HG03575 (cell line): ENCODE measurements at regions not wholly inside any gene's neighbourhood (a gene's known extent, or its start where the extent isn't known, plus 50 kb on each side); places are given as distances from the start of the nearest gene placed in this dataset.

ENCODE experiments used
- ATAC-seq: cut with Tn5 transposase; IDR thresholded peaks from one replicate; pipeline ENCODE4 v1.9.1; 2021; ENCODE audit not compliant: unreplicated experiment, insufficient number of reproducible peaks, low FRiP score; ENCODE audit errors: extremely low read depth

- no peak for ATAC-seq
These were observed 187.0 kb upstream of the ANO3 start for GRCh38 chr11:26144911-26145310.

DNA sequence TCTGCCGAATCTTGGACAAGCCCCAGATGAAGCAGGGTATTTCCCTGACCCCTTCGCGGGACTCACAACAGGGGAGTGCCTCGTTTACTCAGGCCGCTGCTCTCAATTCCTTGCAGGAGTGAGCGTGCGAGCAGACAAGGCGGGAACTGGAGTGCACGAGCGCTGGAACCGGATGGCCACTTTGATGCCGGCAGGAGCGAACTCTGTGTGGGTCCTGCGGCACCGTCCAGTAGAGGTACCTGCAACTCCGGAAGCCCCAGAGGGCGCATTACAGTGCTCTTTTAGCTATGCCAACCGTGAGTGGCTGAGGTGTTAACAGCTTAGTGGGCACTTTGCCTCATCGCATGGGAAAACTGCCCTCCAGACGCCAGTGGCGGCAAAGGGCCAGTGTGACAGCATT lies 182.3 kb upstream of the ANO3 start:
- ATAC-seq: no peak

- no peak for ATAC-seq
These were observed 181.9 kb upstream of the ANO3 start for GRCh38 chr11:26150031-26150430.

DNA sequence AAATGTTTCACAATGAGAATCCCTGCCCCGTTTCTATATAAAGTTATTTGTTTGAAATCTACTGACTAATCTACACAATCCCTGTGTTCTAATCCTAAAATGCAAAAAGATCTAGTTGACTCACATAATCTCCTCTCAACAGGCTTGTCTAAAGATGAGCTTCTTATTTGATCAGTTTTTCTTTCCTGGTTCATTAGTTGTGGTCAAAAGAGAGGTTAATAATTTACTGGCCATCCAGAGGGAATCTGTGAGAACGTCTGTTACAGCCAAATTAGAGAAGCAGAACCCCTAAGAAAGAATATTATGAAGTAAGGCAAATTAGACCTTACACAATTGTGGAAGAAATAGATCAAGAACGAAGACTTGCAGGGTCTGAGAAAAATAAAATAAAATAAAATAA lies 173.7 kb upstream of the ANO3 start:
- ATAC-seq: no peak

GRCh38 chr11:26162291-26162690 lies 169.6 kb upstream of the ANO3 start:
- no peak for ATAC-seq

GRCh38 chr11:26186389-26186788 lies 145.5 kb upstream of the ANO3 start:
- no peak for ATAC-seq

DNA sequence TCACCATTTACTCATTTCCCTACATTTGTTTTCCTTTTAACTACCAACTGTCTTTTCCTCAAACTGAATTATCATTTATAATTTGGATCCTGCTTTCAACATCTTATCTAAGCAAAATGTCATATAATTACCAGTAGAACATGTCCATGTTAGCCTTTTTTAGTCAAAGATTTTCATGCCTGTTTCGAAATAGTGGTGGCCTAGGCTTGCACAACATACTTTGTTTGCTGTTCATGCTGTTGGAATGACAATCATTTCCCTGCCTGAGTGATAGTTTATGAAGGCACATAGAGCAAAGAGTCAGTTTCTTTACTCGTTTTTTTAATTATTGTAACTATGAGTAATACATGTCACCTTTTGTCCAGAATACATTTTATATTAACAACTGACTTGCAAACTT lies 144.3 kb upstream of the ANO3 start:
- ATAC-seq: no peak

- ATAC-seq: no peak
These were observed 143.4 kb upstream of the ANO3 start for GRCh38 chr11:26188554-26188953.

DNA sequence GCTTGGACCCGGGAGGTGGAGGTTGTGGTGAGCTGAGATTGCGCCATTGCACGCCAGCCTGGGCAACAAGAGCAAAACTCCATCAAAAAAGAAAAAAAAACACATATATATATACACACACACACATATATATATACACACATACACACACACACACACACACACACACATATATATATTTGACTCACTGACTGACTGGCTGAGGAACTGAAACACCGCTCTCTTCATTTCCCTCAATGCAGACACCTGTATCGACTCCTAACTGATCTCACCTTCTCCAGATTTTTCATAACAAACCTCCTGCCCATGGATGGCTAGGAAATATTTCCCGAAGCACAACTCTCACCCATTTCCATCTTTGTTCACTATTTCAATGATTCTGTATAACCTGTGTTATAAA lies 140.7 kb upstream of the ANO3 start:
- ATAC-seq: no peak

- no peak for ATAC-seq
These were observed 138.1 kb upstream of the ANO3 start for GRCh38 chr11:26193694-26194365.

DNA sequence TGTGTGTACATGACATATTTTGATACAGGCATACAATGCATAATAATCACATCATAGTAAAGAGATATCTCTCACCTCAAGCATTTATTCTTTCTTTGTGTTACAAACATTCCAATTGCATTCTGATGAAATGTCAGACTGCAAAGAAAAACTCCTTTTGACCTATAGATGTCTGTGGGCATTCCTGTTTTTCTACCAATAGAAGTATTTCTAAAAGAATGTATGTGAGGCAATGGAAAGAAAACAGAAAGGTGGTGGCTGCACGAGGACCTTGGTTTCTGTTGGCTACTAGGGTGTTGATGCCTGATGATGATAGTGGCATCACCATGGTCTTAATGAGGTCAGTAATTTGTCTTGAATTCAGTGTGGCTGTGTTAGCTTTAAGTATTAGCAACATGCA lies 137.0 kb upstream of the ANO3 start:
- no peak for ATAC-seq

- ATAC-seq: no peak
These were observed 133.3 kb upstream of the ANO3 start for GRCh38 chr11:26198532-26199096.

DNA sequence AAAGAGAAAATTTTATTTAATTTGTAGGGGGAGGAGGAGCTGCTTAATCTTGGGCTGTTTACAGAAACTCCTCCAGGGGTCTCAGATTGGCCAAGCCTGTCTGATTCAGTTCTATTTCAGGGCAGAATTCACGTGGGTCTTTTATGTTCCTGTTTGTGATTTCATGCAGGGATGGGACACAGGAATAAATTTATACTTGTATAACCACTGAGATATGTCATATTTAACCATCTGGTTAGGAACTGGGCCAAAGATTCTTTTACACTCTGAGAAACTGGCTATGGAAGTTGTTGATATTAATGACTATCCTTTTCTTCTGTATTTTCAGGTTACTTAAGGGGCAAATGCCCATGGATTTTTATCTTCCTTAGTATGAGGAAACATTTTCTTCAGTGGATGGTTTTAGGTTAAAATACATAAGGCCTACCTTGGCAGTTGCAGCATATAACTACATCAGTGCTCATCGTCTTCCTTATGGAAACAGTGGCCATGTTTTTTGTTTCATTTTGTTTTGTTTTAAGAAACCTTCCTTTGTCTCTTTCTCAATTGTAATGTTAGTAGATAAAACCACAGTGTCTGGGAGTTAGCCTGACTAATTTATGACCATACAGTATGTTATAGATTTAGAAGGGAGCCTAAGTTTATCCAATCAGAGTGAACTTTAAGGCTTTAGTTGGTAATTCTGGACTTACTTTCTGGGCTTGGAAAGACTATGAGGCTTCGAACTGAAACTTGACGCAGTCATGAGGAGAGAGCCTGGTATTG lies 132.4 kb upstream of the ANO3 start:
- ATAC-seq: no peak

GRCh38 chr11:26201411-26201810 lies 130.5 kb upstream of the ANO3 start:
- no peak for ATAC-seq

DNA sequence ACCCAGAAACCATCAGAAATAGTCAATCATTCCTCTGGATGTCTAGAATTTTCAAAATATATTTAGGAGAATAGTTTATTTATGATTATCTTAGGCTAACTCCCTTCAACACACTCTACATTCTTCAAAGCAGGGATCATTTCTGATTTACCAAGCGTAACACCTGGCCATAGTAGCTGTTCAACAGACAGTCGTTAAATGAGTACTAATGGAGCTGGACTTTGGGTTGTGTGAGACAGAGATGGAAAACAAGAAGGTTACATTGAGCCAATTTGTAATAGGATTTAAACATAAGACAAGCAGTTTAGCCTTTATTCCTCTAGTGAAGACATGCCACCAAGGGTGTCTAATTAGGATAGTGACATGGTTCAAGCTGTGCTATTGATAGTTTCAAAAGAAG lies 129.2 kb upstream of the ANO3 start:
- ATAC-seq: no peak

DNA sequence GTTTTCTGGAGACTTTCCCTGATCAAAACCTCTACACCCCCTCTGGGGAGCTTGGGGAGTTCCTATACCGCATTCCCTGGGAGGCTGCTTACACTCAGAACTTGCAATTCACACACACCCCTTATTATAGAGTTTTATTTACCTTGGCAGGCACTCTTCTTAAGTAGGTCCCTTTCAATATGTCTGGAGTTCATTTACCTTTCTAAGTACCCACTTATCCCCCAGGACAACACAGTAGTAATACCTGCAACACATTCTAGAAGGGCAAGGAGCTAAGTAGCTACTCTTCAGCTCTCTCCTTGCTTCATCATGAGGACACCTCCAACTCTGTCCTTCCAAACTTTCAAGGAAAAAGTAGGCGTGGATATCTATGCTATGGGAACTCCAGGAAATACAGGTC lies 127.8 kb upstream of the ANO3 start:
- no peak for ATAC-seq

DNA sequence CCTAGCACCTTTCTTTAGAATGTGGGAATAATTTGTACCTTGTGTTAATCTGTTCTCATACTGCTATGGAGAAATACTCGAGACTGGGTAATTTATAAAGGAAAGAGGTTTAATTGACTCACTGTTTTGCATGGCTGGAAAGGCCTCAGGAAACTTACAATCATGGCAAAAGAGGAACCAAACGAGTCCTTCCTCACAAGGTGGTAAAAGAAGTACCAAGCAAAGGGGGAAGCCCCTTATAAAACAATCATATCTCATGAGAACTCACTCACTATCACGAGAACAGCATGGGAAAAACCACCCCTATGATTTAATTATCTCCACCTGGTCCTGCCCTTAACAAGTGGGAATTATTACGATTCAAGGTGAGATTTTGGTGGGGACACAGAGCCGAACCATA lies 127.1 kb upstream of the ANO3 start:
- no peak for ATAC-seq

DNA sequence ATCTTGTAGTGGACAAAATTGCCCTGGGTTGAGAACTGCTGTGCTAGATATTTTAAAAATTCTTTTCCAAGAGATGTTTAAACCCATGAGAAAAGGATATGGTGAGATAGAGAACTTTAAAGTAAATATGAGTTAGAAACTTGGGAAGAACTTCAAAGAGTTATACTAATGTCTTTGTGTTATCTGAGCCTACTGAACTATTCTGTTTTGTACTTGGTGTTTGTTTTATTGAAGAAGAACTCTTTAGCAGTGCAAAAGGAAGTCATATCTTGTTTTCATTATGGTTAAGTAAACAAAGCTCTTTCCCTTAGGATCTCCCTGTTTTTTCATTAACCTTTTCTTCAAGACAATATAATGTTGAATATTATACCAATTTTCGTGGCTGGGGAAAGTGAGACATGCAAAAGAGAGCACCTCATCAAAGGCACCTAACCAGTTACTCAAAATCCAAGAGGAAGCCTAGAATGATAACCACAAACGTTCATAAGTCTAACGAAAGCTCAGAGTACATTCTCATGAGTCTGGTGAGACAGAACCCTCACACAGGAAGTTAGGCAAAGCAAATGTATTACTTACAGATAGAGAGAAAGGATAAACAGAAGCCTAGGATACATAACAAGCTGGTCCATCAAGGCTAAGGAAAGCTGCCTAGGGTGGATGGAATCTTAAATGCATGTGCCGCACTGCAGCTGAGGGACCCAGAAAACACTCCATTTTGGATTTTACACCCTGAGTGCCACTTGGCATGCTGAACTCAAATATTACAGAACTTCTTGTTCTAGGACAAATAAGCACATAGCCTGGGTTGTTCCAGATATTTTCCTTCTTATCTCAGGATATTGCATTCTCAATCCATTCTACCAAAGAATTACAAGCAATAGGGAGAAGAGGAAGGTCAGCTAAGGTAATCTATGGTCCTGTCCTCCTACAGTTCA lies 112.5 kb upstream of the ANO3 start:
- ATAC-seq: no peak

DNA sequence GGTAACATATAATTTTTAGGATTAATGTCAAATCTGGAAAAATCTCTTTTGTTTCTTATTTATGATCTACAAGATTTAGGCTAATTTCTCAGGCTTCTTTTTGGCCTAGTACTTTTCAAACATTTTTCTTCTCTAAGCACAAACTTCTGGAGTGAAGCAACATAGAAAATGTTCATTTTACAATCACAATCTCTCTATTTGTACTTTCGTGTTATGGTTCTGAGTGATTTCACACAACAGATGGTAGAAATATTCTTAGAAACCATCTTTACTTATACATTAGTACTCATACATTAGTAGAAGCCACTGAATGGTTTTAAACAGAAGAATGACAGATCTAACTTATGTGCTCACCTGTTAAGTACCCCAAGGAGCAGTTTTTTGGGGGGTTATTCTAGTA lies 106.3 kb upstream of the ANO3 start:
- no peak for ATAC-seq
